ENCODE measurements at regions not wholly inside any gene's neighbourhood (a gene's known extent, or its start where the extent isn't known, plus 50 kb on each side); places are given as distances from the start of the nearest gene placed in this dataset.

GRCh38 chr21:15436031-15436430, 293.8 kb upstream of the USP25 start (continued):
- no peak for TF ChIP-seq CTCF (conservative IDR thresholded peaks at IDR 0.05; ENCODE audit: low read depth in 2 of 2)
- TF ChIP-seq, protein P1, sequence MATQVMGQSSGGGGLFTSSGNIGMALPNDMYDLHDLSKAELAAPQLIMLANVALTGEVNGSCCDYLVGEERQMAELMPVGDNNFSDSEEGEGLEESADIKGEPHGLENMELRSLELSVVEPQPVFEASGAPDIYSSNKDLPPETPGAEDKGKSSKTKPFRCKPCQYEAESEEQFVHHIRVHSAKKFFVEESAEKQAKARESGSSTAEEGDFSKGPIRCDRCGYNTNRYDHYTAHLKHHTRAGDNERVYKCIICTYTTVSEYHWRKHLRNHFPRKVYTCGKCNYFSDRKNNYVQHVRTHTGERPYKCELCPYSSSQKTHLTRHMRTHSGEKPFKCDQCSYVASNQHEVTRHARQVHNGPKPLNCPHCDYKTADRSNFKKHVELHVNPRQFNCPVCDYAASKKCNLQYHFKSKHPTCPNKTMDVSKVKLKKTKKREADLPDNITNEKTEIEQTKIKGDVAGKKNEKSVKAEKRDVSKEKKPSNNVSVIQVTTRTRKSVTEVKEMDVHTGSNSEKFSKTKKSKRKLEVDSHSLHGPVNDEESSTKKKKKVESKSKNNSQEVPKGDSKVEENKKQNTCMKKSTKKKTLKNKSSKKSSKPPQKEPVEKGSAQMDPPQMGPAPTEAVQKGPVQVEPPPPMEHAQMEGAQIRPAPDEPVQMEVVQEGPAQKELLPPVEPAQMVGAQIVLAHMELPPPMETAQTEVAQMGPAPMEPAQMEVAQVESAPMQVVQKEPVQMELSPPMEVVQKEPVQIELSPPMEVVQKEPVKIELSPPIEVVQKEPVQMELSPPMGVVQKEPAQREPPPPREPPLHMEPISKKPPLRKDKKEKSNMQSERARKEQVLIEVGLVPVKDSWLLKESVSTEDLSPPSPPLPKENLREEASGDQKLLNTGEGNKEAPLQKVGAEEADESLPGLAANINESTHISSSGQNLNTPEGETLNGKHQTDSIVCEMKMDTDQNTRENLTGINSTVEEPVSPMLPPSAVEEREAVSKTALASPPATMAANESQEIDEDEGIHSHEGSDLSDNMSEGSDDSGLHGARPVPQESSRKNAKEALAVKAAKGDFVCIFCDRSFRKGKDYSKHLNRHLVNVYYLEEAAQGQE (IDR thresholded peaks at IDR 0.05; ENCODE audit: unreplicated experiment), result no peak
- no peak for TF ChIP-seq NANOG (IDR thresholded peaks at IDR 0.05; ENCODE audit: borderline replicate concordance)
- no peak for TF ChIP-seq CREB1 (CRISPR knock-in tag; IDR thresholded peaks at IDR 0.05; ENCODE audit: low read depth)
- TF ChIP-seq POLR2AphosphoS5 (IDR thresholded peaks at IDR 0.05; ENCODE audit: low read depth), result no peak
- no peak for TF ChIP-seq EZH2 (IDR thresholded peaks at IDR 0.05; ENCODE audit: low read depth, unreplicated experiment)
- TF ChIP-seq ZNF331 (CRISPR knock-in tag; IDR thresholded peaks at IDR 0.05; ENCODE audit: low read depth), result no peak
- TF ChIP-seq ZNF114 (CRISPR knock-in tag; IDR thresholded peaks at IDR 0.05), result no peak
- TF ChIP-seq STAT1 (IDR thresholded peaks at IDR 0.05; ENCODE audit: unreplicated experiment), result no peak
- TF ChIP-seq JUNB (IDR thresholded peaks at IDR 0.05; ENCODE audit: unreplicated experiment), result no peak
- TF ChIP-seq, protein P2, sequence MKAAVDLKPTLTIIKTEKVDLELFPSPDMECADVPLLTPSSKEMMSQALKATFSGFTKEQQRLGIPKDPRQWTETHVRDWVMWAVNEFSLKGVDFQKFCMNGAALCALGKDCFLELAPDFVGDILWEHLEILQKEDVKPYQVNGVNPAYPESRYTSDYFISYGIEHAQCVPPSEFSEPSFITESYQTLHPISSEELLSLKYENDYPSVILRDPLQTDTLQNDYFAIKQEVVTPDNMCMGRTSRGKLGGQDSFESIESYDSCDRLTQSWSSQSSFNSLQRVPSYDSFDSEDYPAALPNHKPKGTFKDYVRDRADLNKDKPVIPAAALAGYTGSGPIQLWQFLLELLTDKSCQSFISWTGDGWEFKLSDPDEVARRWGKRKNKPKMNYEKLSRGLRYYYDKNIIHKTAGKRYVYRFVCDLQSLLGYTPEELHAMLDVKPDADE (IDR thresholded peaks at IDR 0.05), result no peak

GRCh38 chr21:15437883-15438282, 291.9 kb upstream of the USP25 start:
- peaks cover 6% of the 10 kb centered on the region; the same call in 1 of the 3 replicates for H3K36me3 Mint-ChIP-seq (ENCODE audit: low read depth)
- no peak overlapping the region for H3K27ac Mint-ChIP-seq
- peaks cover 3% of the 10 kb centered on the region; the same call in 2 of the 3 replicates for H3K9me3 Mint-ChIP-seq
- Histone ChIP-seq H3K4me1 (ENCODE audit: insufficient read depth) (peaks cover 4% of the 10 kb centered on the region), H3K4me3 (no peak overlapping the region), H3K79me2 (replicated peaks; ENCODE audit: insufficient read depth) (no peaks in the 10 kb centered on the region), H3K36me3 (ENCODE audit: insufficient read depth) (no peaks in the 10 kb centered on the region), H3K27ac (ENCODE audit: low read depth) (no peak overlapping the region), H4K20me1 (replicated peaks; ENCODE audit: insufficient read depth) (no peaks in the 10 kb centered on the region), H3F3A (replicated peaks; ENCODE audit: low read depth) (no peaks in the 10 kb centered on the region), H3K27me3 (ENCODE audit: insufficient read depth) (no peaks in the 10 kb centered on the region), H2AFZ (0 out of 2 replicates have a peak overlapping the region, but pooled peaks have one; percentile 1), H3K9me2 (ENCODE audit: insufficient read depth) (no peaks in the 10 kb centered on the region), H3K4me2 (peak overlapping the region; percentile 2; the same call in 1 of the 2 replicates)
- H3K27me3 Mint-ChIP-seq (ENCODE audit: insufficient read depth, low read depth, poor library complexity), result peaks cover 2% of the 10 kb centered on the region
- peaks cover 33% of the 10 kb centered on the region for H3K4me1 Mint-ChIP-seq
- no peak overlapping the region for H3K4me3 Mint-ChIP-seq
- ATAC-seq (no peak), DNase-seq (ENCODE audit: low spot score) (peak; percentile 11)
- no peak for TF ChIP-seq EZH2 (IDR thresholded peaks at IDR 0.05; ENCODE audit: low read depth, unreplicated experiment)
- TF ChIP-seq, protein P1 (IDR thresholded peaks at IDR 0.05; ENCODE audit: unreplicated experiment), result no peak

Data from GM23338 (cell line).